BLaER1 (cell line): ENCODE measurements at regions not wholly inside any gene's neighbourhood (a gene's known extent, or its start where the extent isn't known, plus 50 kb on each side); places are given as distances from the start of the nearest gene placed in this dataset.

Experiments used
- H3K27ac ChIP-seq: shearing (Covaris generic); formaldehyde crosslinking; 2 replicates; pipeline ENCODE4 v1.8.1; 2022
- H3K27me3 ChIP-seq: shearing (Covaris generic); formaldehyde crosslinking; 2 replicates; pipeline ENCODE4 v1.8.1; 2022
- H3K36me3 ChIP-seq: shearing (Covaris generic); formaldehyde crosslinking; 2 replicates; pipeline ENCODE4 v1.8.1; 2022
- H3K4me1 ChIP-seq: shearing (Covaris generic); formaldehyde crosslinking; 2 replicates; pipeline ENCODE4 v1.8.1; 2022
- H3K4me2 ChIP-seq: shearing (Covaris generic); formaldehyde crosslinking; 2 replicates; pipeline ENCODE4 v1.8.1; 2022
- H3K4me3 ChIP-seq: shearing (Covaris generic); formaldehyde crosslinking; 2 replicates; pipeline ENCODE4 v1.8.1; 2022
- H3K9ac ChIP-seq: shearing (Covaris generic); formaldehyde crosslinking; 2 replicates; pipeline ENCODE4 v1.8.1; 2022
- H3K9me3 ChIP-seq: shearing (Covaris generic); formaldehyde crosslinking; 2 replicates; pipeline ENCODE4 v1.8.1; 2022
- H4K20me1 ChIP-seq: shearing (Covaris generic); formaldehyde crosslinking; 2 replicates; pipeline ENCODE4 v1.8.1; 2022
- Cebpa-rat ChIP-seq: shearing (Covaris generic); IDR thresholded peaks from 2 replicates; pipeline ENCODE4 v1.8.1; 2022

DNA sequence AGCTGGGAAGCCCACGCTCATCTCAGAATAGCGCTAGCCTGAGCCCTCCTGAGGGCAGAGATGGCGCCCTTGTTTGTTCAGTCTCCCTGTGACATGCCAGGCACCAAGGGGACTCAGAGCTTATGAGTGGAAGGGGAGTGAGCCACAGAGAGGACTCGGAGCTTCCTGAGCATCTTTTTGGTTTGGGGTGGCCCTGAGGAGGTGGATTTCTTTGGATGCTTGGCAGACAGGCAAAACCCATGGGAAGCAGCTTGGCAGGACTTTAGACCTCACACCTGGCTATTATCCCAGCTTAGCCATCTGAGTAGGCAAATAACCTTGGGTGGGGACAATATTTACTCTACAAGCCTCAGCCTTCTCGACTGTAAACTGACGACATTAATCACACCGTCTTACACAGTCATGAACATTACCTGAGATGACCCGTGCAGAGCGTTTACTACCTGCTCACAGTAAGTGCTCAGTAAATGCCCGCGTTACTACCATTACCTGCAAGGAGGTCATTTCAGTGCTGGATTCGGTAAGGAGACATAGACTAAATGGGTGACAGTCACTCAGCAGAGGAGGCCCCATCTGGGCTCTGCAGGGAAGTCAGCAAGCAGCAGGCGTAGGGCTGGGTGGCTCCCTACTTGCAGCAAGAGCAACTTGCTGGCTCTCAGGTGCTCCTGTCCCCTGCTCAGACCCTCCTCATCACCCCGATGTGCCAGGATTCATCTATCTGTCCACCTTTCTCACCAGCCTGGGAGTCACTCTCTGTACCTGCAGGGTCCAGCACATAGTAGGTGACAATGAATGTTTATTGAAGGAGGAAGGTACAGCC lies 54.9 kb downstream of the KLHDC7A start:
- H3K4me2 ChIP-seq = no peak overlapping the region
- no peak overlapping the region for H3K9ac ChIP-seq
- peaks cover 21% of the 10 kb centered on the region for H3K4me1 ChIP-seq
- TF ChIP-seq Cebpa-rat = no peak
- H3K27me3 ChIP-seq = no peaks in the 10 kb centered on the region
- no peaks in the 10 kb centered on the region for H3K36me3 ChIP-seq
- H4K20me1 ChIP-seq = no peaks in the 10 kb centered on the region
- no peak overlapping the region for H3K4me3 ChIP-seq
- no peak overlapping the region for H3K27ac ChIP-seq
- no peaks in the 10 kb centered on the region for H3K9me3 ChIP-seq

DNA sequence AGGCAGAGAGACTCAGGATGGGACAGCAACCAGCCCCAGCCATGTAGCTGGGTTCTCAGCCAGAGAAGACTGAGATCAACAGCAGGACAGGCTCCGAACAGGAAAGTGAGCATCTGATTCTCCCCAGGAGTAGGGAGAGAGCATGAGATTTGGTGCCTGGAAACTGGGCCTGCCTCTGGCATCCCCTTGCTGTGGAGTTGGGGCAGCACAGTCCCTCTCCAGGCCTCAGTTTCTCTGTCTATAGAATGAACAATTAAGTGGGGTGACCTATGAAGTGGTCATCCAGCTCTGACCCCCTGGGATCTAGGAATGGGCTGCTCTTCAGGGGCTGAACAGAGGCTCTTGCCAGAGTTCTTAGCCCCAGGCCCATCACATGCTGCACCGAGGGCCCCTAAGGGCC lies 55.6 kb downstream of the KLHDC7A start:
- Histone ChIP-seq H4K20me1 (no peaks in the 10 kb centered on the region), H3K27me3 (no peaks in the 10 kb centered on the region), H3K36me3 (no peaks in the 10 kb centered on the region), H3K27ac (no peak overlapping the region), H3K4me2 (no peak overlapping the region), H3K9me3 (no peaks in the 10 kb centered on the region), H3K9ac (no peak overlapping the region), H3K4me3 (no peak overlapping the region), H3K4me1 (peaks cover 21% of the 10 kb centered on the region)
- TF ChIP-seq Cebpa-rat = no peak

DNA sequence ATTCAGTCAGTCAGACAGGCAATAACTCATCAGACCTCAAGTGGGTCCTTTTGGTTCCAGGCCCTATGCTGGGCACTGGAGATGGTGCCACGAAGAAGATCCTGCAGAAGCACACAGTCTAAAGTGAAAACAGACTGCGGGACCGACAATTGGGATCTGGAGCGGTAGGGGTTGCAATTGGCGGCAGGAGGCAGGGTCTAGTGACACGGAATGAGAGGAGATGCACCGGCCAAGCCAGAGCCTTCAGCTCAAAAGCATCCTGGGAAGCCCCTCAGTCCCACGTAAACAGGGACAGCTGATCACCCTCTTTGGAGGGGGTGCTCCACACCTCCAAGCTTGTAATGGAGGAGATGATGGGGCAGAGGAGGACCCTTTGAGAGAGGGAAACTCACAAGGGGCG lies 56.2 kb downstream of the KLHDC7A start:
- Histone ChIP-seq H3K9me3 (no peaks in the 10 kb centered on the region), H3K4me3 (no peak overlapping the region), H3K4me2 (no peak overlapping the region), H3K27ac (no peak overlapping the region), H3K27me3 (no peaks in the 10 kb centered on the region), H3K9ac (no peak overlapping the region), H3K4me1 (peaks cover 21% of the 10 kb centered on the region), H4K20me1 (no peaks in the 10 kb centered on the region), H3K36me3 (no peaks in the 10 kb centered on the region)
- TF ChIP-seq Cebpa-rat = no peak

DNA sequence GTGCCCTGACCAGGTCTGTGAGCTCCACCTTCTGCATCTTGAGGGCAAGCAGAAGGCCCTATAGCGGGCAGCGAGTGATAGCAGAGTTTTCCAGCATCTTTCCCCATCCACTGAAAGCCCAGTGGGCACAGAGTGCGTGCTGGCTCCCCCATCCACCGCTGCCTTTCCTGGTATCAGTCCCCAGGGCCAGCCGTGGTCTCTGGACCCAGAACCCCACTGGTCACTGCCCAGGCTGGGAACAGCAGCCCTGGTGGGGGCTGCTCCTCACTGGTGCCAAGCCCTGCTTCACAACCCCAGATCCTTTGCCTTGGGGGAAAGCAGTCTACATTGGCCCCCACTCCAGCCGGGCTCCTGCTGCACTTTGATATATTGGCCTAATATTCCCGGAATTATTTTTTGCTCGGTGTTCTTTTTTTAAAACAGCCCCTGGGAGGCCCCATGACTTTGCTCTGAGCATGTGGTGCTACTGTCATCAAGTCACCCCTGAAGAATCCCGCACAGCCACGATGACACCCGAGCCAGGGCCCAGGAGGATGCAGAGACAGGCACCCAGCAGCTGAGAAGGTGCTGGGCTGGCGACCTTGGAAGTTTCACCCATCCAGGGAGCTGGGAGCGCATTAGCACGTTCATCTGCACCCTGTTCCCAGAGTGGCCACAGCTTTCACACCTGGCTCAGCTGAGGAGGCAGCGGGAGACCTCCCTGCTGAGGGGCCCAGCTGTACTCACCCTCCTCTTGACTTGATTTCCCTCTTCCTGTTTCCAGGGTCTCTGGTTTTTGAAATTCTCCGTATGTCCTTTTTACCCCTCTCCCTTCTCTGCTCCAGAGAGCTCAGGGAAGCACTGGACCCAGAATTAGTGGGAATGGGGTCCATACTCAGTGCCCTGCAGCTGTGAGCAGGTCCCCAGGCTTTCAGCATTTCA lies 56.9 kb downstream of the KLHDC7A start:
- Histone ChIP-seq H3K27me3 (no peaks in the 10 kb centered on the region), H3K27ac (no peak overlapping the region)

DNA sequence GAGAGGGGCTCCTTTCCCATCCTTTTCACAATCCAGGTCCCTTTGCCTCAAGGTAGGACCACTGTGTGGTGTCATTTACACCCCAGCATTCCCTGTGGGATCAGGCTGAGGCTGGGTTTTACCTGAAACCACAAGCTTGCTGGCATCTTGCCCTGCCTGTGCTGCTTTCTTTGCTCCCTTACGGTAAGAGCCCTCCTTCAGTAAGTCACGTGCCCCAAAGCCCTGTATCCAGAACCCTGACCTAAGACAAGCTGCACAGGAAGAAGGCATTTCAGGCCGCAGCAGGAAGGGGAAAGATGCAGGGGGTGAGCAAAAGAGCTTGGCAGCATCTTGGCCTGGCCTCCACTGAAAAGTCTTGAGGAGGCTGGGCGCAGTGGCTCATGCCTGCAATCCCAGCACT lies 58.4 kb downstream of the KLHDC7A start:
- Histone ChIP-seq H3K9ac (no peak overlapping the region), H3K4me2 (no peak overlapping the region), H3K4me1 (peaks cover 13% of the 10 kb centered on the region), H3K27ac (no peak overlapping the region), H3K9me3 (no peaks in the 10 kb centered on the region), H3K4me3 (no peak overlapping the region), H3K36me3 (no peaks in the 10 kb centered on the region), H3K27me3 (no peaks in the 10 kb centered on the region), H4K20me1 (no peaks in the 10 kb centered on the region)
- TF ChIP-seq Cebpa-rat = no peak

More for the DNA sequence above, 56.9 kb downstream of the KLHDC7A start:
- Histone ChIP-seq H4K20me1 (no peaks in the 10 kb centered on the region), H3K4me1 (peaks cover 21% of the 10 kb centered on the region), H3K4me2 (no peak overlapping the region), H3K9me3 (no peaks in the 10 kb centered on the region), H3K4me3 (no peak overlapping the region), H3K36me3 (no peaks in the 10 kb centered on the region), H3K9ac (no peak overlapping the region)
- no peak for TF ChIP-seq Cebpa-rat

DNA sequence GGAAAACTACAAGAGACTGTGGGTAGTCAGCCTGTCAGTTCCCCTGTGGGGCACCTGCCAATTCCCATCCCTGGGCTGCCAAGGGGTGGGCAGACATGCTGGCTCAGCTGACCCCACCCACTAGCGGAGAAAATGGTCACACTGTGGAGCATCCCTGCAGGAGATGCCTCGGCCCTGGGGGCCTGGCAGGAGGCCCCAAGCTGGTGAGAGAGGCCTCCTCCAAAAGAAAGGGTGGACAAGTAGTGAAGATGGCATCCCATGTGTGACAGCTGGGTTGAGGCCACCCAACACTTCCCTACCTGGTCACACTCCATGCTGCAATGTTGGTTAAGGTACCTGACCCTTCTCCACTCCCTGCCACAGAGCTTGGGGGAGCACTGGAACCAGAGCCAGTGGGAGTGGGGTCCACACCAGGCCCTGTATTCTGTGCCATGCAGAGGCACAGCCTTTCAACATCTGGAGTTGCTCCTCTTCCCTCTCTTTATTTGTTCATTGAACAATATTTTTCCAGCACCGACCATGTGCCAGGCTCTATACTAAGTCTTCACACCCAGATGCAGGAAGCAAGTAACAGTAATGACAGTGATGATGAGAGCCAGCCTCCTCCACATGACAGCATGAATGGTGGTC lies 59.5 kb downstream of the KLHDC7A start:
- no peak for TF ChIP-seq Cebpa-rat
- no peaks in the 10 kb centered on the region for H4K20me1 ChIP-seq
- no peaks in the 10 kb centered on the region for H3K9me3 ChIP-seq
- H3K27me3 ChIP-seq = no peaks in the 10 kb centered on the region
- H3K9ac ChIP-seq = no peak overlapping the region
- peaks cover 2% of the 10 kb centered on the region for H3K4me1 ChIP-seq
- no peaks in the 10 kb centered on the region for H3K36me3 ChIP-seq
- no peak overlapping the region for H3K4me2 ChIP-seq
- no peak overlapping the region for H3K4me3 ChIP-seq
- no peak overlapping the region for H3K27ac ChIP-seq

DNA sequence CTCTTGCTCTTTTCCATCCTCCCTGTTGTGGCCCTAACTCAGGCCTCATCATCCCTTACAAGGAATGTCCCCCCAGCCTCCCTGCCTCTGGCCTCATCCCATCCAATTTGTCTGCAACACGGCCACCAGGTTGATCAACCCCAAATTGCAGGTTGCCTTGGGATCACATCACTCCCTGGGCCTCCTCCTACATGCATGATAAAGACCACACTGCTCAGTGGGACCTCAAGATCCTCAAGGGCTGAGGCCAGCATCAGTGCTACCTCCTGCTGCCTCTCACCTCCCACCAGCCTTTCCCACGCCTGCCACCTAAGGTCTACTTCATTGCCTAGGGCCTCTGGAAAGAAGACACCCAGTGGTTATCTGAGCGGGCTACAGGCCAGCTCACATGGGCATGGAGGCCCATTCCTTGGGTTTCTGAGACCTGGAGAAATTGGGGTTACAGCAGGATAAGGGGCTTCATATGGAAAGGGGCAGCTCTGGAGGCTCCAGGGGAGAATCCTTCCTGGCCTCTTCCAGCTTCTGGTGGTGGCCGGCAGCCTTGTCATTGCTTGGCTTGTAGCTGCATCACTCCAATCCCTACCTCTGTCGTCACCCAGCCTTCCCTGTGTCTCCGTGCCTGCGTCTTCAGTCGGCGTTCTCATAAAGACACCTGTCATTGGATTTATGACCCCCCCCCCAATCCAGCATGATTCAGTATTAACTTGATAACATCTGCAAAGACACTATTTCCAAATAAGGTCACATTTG lies 60.5 kb downstream of the KLHDC7A start:
- H3K4me2 ChIP-seq = no peak overlapping the region
- H3K36me3 ChIP-seq = no peaks in the 10 kb centered on the region
- H3K4me3 ChIP-seq = no peak overlapping the region
- TF ChIP-seq Cebpa-rat = no peak
- H3K27ac ChIP-seq = no peak overlapping the region
- H3K27me3 ChIP-seq = no peaks in the 10 kb centered on the region
- H4K20me1 ChIP-seq = no peaks in the 10 kb centered on the region
- no peaks in the 10 kb centered on the region for H3K9me3 ChIP-seq
- no peaks in the 10 kb centered on the region for H3K4me1 ChIP-seq
- H3K9ac ChIP-seq = no peak overlapping the region

DNA sequence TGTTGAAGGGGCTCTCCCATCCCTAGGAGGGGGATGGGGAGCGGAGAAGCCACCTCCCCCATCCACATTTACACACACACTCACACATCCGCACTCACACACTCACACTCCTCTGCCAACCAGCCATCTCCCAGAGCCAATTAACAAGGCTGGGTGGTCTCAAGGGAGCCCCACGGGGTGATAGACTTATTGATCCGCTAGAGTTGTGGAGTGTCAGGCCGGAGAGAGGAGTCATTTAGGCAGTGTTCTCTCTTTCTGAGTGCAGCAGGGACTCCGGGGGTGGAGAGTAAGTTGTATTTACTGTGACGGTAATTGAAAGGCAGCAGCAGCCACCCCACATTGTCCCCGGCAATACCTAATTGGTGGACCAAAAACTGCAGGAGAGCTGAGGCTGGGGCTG lies 61.6 kb downstream of the KLHDC7A start:
- Histone ChIP-seq H4K20me1 (no peaks in the 10 kb centered on the region), H3K4me3 (no peak overlapping the region), H3K27me3 (no peaks in the 10 kb centered on the region), H3K9ac (no peak overlapping the region), H3K4me2 (no peak overlapping the region), H3K27ac (no peak overlapping the region), H3K36me3 (no peaks in the 10 kb centered on the region), H3K4me1 (no peaks in the 10 kb centered on the region), H3K9me3 (no peaks in the 10 kb centered on the region)
- no peak for TF ChIP-seq Cebpa-rat

DNA sequence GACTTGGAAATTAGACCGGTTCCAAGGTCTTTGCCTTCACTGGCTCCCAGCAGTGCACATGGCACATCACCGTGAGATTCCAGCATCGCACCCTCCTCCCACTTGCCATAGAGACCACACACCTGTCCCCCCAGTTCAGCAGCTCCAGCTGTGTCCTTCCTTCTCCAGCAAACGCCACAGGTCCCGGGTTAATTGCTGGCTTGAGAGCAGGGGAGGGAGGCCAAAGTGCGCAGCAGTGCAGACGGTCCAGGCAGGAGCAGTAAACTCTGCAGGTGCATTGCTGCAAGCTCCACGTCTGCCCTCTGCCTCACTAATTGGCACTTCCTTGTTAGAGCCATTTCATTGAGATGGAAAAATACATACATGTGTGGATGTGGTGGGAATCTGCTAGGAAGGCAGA lies 65.3 kb downstream of the KLHDC7A start:
- no peak for TF ChIP-seq Cebpa-rat
- H3K9me3 ChIP-seq = no peaks in the 10 kb centered on the region
- no peak overlapping the region for H3K27ac ChIP-seq
- H3K4me1 ChIP-seq = 0 out of 2 replicates have a peak, but pooled peaks cover 6% of the 10 kb centered on the region
- no peaks in the 10 kb centered on the region for H3K36me3 ChIP-seq
- H3K4me3 ChIP-seq = no peak overlapping the region
- no peak overlapping the region for H3K9ac ChIP-seq
- no peaks in the 10 kb centered on the region for H4K20me1 ChIP-seq
- no peaks in the 10 kb centered on the region for H3K27me3 ChIP-seq
- no peak overlapping the region for H3K4me2 ChIP-seq
